Fibroblast of lung (primary cell): ENCODE measurements at regions not wholly inside any gene's neighbourhood (a gene's known extent, or its start where the extent isn't known, plus 50 kb on each side); places are given as distances from the start of the nearest gene placed in this dataset.

Experiments
- EZH2 ChIP-seq: IDR thresholded peaks from 2 replicates; pipeline ENCODE4 v1.5.1; 2012; ENCODE audit warnings: low read length, control low read depth, mild to moderate bottlenecking; ENCODE audit errors: missing control alignments
- TF ChIP-seq, protein P1 (sequence below), 2 donors: IDR thresholded peaks in 1 of 2; conservative IDR thresholded peaks in 1 of 2; 1 replicate in 1 of 2; 2 replicates in 1 of 2; pipeline ENCODE4 v1.5.1; 2011 to 2012; ENCODE audit warnings: low read length in 2 of 2, control low read depth in 1 of 2, inconsistent platforms in 1 of 2, low read depth in 1 of 2, mild to moderate bottlenecking in 1 of 2

DNA sequence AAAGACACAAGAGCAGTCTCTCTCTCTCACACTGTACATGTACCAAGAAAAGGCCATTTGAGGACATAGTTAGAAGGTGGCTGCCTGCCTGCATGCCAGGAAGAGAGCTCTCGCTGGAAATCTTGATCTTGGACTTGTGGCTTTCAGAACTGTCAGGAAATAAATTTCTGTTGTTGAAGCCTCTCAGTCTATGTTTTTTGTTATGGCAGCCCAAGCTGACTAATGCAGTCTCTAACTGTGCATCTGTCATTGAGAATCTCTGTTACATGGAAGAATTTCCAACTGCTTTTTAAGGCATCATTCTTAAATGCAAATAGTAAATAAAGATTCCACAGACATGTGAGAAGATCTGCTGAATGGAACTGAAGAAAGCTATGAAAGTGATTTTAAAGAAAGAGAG lies 198.3 kb downstream of the PCDH10 start:
- TF ChIP-seq, protein P1, sequence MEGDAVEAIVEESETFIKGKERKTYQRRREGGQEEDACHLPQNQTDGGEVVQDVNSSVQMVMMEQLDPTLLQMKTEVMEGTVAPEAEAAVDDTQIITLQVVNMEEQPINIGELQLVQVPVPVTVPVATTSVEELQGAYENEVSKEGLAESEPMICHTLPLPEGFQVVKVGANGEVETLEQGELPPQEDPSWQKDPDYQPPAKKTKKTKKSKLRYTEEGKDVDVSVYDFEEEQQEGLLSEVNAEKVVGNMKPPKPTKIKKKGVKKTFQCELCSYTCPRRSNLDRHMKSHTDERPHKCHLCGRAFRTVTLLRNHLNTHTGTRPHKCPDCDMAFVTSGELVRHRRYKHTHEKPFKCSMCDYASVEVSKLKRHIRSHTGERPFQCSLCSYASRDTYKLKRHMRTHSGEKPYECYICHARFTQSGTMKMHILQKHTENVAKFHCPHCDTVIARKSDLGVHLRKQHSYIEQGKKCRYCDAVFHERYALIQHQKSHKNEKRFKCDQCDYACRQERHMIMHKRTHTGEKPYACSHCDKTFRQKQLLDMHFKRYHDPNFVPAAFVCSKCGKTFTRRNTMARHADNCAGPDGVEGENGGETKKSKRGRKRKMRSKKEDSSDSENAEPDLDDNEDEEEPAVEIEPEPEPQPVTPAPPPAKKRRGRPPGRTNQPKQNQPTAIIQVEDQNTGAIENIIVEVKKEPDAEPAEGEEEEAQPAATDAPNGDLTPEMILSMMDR (conservative IDR thresholded peaks at IDR 0.05 in 1 of 2, IDR thresholded peaks at IDR 0.05 in 1 of 2; ENCODE audit: low read depth in 1 of 2, low read length in 2 of 2): no peak
- no peak for TF ChIP-seq EZH2
